Suprapubic skin (tissue), 4 donors: ENCODE measurements at regions not wholly inside any gene's neighbourhood (a gene's known extent, or its start where the extent isn't known, plus 50 kb on each side); places are given as distances from the start of the nearest gene placed in this dataset.

ENCODE experiments used
- CTCF ChIP-seq, 2 donors: fragments of 200-600 bp in 1 of 2; fragments of 450-650 bp in 1 of 2; sonication (generic) in 1 of 2; IDR thresholded peaks; one replicate each; pipeline ENCODE4 v1.5.1; 2016 to 2019; ENCODE audit warnings: antibody characterized with exemption in 2 of 2, mild to moderate bottlenecking in 1 of 2, moderate library complexity in 1 of 2
- EP300 ChIP-seq: sonication (generic); formaldehyde crosslinking; IDR thresholded peaks from one replicate; pipeline ENCODE4 v1.6.1; 2017; ENCODE audit warnings: antibody characterized with exemption
- POLR2A ChIP-seq, 2 donors: fragments of 450-650 bp; IDR thresholded peaks; one replicate each; pipeline ENCODE4 v1.6.1; 2017; ENCODE audit warnings: antibody characterized with exemption in 2 of 2, mild to moderate bottlenecking in 2 of 2, moderate library complexity in 2 of 2
- POLR2AphosphoS5 ChIP-seq, 3 donors: sonication (generic); formaldehyde crosslinking; IDR thresholded peaks; one replicate each; pipeline ENCODE4 v1.6.1; 2017; ENCODE audit warnings: antibody characterized with exemption in 3 of 3

- TF ChIP-seq POLR2A (IDR thresholded peaks at IDR 0.05) (no peak), CTCF (IDR thresholded peaks at IDR 0.05) (no peak), POLR2AphosphoS5 (IDR thresholded peaks at IDR 0.05) (no peak), EP300 (no peak)
Observed at GRCh38 chr1:29831500-29832117, 595.3 kb downstream of the PTPRU start.
